ENCODE measurements at regions not wholly inside any gene's neighbourhood (a gene's known extent, or its start where the extent isn't known, plus 50 kb on each side); places are given as distances from the start of the nearest gene placed in this dataset.

- ATAC-seq = no peak
- DNase-seq (ENCODE audit: low spot score) = no peak
Observed at GRCh38 chr12:58186401-58186800, 245.0 kb downstream of the ATP23 start.

GRCh38 chr12:58186914-58187313 lies 245.5 kb downstream of the ATP23 start:
- no peak for DNase-seq (ENCODE audit: low spot score)
- no peak for ATAC-seq

- ATAC-seq (no peak), DNase-seq (ENCODE audit: low spot score) (no peak)
Observed at GRCh38 chr12:58189030-58189429, 247.7 kb downstream of the ATP23 start.

- no peak for ATAC-seq
- DNase-seq (ENCODE audit: low spot score) = no peak
Observed at GRCh38 chr12:58189893-58190292, 248.5 kb downstream of the ATP23 start.

- DNase-seq (ENCODE audit: low spot score) = no peak
Observed at GRCh38 chr12:58190618-58191017, 249.3 kb downstream of the ATP23 start.

GRCh38 chr12:58196971-58197370 lies 255.6 kb downstream of the ATP23 start:
- DNase-seq (ENCODE audit: low spot score) = no peak
- no peak for ATAC-seq

More at GRCh38 chr12:58190618-58191017, 249.3 kb downstream of the ATP23 start:
- ATAC-seq = no peak

- no peak for DNase-seq (ENCODE audit: low spot score)
- ATAC-seq = no peak
Observed at GRCh38 chr12:58202933-58203718, 261.8 kb downstream of the ATP23 start.

- no peak for ATAC-seq
- no peak for DNase-seq (ENCODE audit: low spot score)
Observed at GRCh38 chr12:58204071-58204470, 262.7 kb downstream of the ATP23 start.

GRCh38 chr12:58206876-58207275 lies 265.5 kb downstream of the ATP23 start:
- ATAC-seq (no peak), DNase-seq (ENCODE audit: low spot score) (no peak)

- ATAC-seq = no peak
- DNase-seq (ENCODE audit: low spot score) = no peak
Observed at GRCh38 chr12:58211211-58211610, 269.8 kb downstream of the ATP23 start.

- DNase-seq (ENCODE audit: low spot score) (no peak), ATAC-seq (no peak)
Observed at GRCh38 chr12:58217130-58217529, 275.8 kb downstream of the ATP23 start.

- ATAC-seq (no peak), DNase-seq (ENCODE audit: low spot score) (no peak)
Observed at GRCh38 chr12:58224536-58225105, 283.3 kb downstream of the ATP23 start.

- ATAC-seq (no peak), DNase-seq (ENCODE audit: low spot score) (no peak)
Observed at GRCh38 chr12:58225203-58225877, 284.0 kb downstream of the ATP23 start.

- DNase-seq (ENCODE audit: low spot score) (no peak), ATAC-seq (no peak)
Observed at GRCh38 chr12:58233886-58234285, 292.5 kb downstream of the ATP23 start.

- DNase-seq (ENCODE audit: low spot score) (no peak), ATAC-seq (no peak)
Observed at GRCh38 chr12:58238411-58238810, 297.0 kb downstream of the ATP23 start.

- ATAC-seq = no peak
- no peak for DNase-seq (ENCODE audit: low spot score)
Observed at GRCh38 chr12:58241099-58241498, 299.7 kb downstream of the ATP23 start.

GRCh38 chr12:58242796-58243630 lies 301.6 kb downstream of the ATP23 start:
- ATAC-seq = no peak
- DNase-seq (ENCODE audit: low spot score) = no peak

- ATAC-seq = no peak
- DNase-seq (ENCODE audit: low spot score) = no peak
Observed at GRCh38 chr12:58247633-58248032, 306.3 kb downstream of the ATP23 start.

- ATAC-seq = no peak
Observed at GRCh38 chr12:58248599-58248998, 307.2 kb downstream of the ATP23 start.

GRCh38 chr12:58249610-58250009 lies 308.2 kb downstream of the ATP23 start:
- no peak for DNase-seq (ENCODE audit: low spot score)
- ATAC-seq = no peak

More at GRCh38 chr12:58248599-58248998, 307.2 kb downstream of the ATP23 start:
- no peak for DNase-seq (ENCODE audit: low spot score)

GRCh38 chr12:58250077-58250476 lies 308.7 kb downstream of the ATP23 start:
- no peak for ATAC-seq
- DNase-seq (ENCODE audit: low spot score) = no peak

All from left lobe of liver (tissue), 2 donors.